Muscle of leg (tissue), 3 donors: ENCODE measurements at regions not wholly inside any gene's neighbourhood (a gene's known extent, or its start where the extent isn't known, plus 50 kb on each side); places are given as distances from the start of the nearest gene placed in this dataset.

Source experiments
- DNase-seq: peaks from one replicate; pipeline ENCODE4 v3.0.0; 2013
- H3K27ac ChIP-seq: one replicate; pipeline ENCODE4 v1.5.1; 2013; ENCODE audit warnings: mild to moderate bottlenecking, low read length, control low read depth
- H3K27me3 ChIP-seq: one replicate; pipeline ENCODE4 v1.6.1; 2013; ENCODE audit warnings: low read length; ENCODE audit not compliant: control insufficient read depth, insufficient read depth
- H3K36me3 ChIP-seq: one replicate; pipeline ENCODE4 v1.6.1; 2013; ENCODE audit warnings: low read length; ENCODE audit not compliant: control insufficient read depth, insufficient read depth
- H3K4me1 ChIP-seq: one replicate; pipeline ENCODE4 v1.6.1; 2013; ENCODE audit warnings: low read length; ENCODE audit not compliant: control insufficient read depth, insufficient read depth
- H3K4me3 ChIP-seq: one replicate; pipeline ENCODE4 v1.5.1; 2013; ENCODE audit warnings: low read length, control low read depth
- H3K9me3 ChIP-seq: replicated peaks from 2 replicates; pipeline ENCODE4 v1.6.1; 2013; ENCODE audit warnings: low read depth, low read length; ENCODE audit not compliant: control insufficient read depth
- WGBS: methylation state at CpG from one replicate; pipeline ENCODE4 v1.1.5; 2013; ENCODE audit warnings: missing lambda C conversion rate; ENCODE audit not compliant: insufficient coverage; 5-methylcytosine and 5-hydroxymethylcytosine counted together

- no peak overlapping the region for H3K27ac ChIP-seq
- peaks cover 3% of the 10 kb centered on the region for H3K27me3 ChIP-seq
- H3K4me3 ChIP-seq: no peak overlapping the region
- no peaks in the 10 kb centered on the region for H3K9me3 ChIP-seq
- DNase-seq: no peak
- no peaks in the 10 kb centered on the region for H3K4me1 ChIP-seq
- 79% methylated on average over 10 of the region's 11 CpGs for WGBS
- H3K36me3 ChIP-seq: no peaks in the 10 kb centered on the region
Measured at GRCh38 chr20:56890011-56890410, 260.9 kb downstream of the TFAP2C start.

GRCh38 chr20:56893226-56893917 lies 264.3 kb downstream of the TFAP2C start:
- no peak for DNase-seq
- H3K27me3 ChIP-seq: peaks cover 7% of the 10 kb centered on the region
- no peaks in the 10 kb centered on the region for H3K9me3 ChIP-seq
- H3K27ac ChIP-seq: no peak overlapping the region
- no peak overlapping the region for H3K4me3 ChIP-seq
- 34% methylated on average over 8 of the region's 8 CpGs for WGBS
- H3K4me1 ChIP-seq: no peaks in the 10 kb centered on the region
- H3K36me3 ChIP-seq: no peaks in the 10 kb centered on the region

DNA sequence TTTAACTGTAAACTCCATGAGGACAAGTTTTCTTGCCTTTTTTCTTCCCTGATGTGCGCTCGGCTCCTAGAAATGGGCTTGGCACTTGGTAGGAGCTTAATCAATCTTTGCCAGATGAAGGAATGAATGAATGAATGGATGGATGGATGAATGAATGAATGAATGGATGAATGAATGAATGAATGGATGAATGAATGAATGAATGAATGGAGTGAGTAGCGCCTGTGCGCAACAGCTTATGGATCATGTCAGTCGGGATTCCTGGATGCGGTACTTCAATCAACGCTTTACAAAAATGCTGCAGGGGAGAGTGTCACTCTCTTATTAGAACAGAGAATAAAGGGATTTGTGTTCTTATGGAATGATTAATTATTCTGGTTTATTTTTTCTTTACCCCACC lies 267.3 kb downstream of the TFAP2C start:
- Histone ChIP-seq H3K36me3 (no peaks in the 10 kb centered on the region), H3K4me1 (no peaks in the 10 kb centered on the region), H3K4me3 (no peak overlapping the region), H3K9me3 (peaks cover 2% of the 10 kb centered on the region), H3K27me3 (peaks cover 7% of the 10 kb centered on the region), H3K27ac (no peak overlapping the region)
- whole genome bisulfite sequencing: 61% methylated on average over 2 of the region's 7 CpGs
- no peak for DNase-seq

- Histone ChIP-seq H3K9me3 (peaks cover 3% of the 10 kb centered on the region), H3K27ac (no peak overlapping the region), H3K27me3 (peaks cover 7% of the 10 kb centered on the region), H3K4me1 (no peaks in the 10 kb centered on the region), H3K36me3 (no peaks in the 10 kb centered on the region), H3K4me3 (no peak overlapping the region)
- 33% methylated on average over 6 of the region's 7 CpGs for WGBS
- no peak for DNase-seq
Measured at GRCh38 chr20:56897318-56897957, 268.3 kb downstream of the TFAP2C start.

DNA sequence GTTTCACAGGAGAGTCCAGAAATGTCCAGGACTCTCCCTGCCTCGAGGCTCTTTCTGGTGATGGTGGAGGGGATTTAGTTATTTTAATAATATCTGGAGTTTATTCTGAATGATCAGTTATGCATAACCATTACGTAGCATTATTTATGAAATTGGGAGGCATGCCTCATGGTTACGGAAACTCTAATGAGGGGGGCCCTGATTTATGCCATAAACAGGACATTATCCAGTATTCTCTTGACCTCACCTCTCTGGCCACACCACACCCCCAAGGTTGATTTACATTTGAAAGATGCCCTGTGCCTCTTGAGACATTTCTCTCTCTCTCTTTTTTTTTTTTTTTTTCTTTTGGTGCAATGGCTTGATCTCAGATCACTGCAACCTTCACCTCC lies 268.8 kb downstream of the TFAP2C start:
- Histone ChIP-seq H3K9me3 (peaks cover 3% of the 10 kb centered on the region), H3K4me1 (no peaks in the 10 kb centered on the region), H3K27ac (no peak overlapping the region), H3K27me3 (peaks cover 7% of the 10 kb centered on the region), H3K4me3 (no peak overlapping the region), H3K36me3 (no peaks in the 10 kb centered on the region)
- WGBS: no CpG with 5 or more reads among the region's 3 CpGs
- DNase-seq: no peak

GRCh38 chr20:56899506-56899905 lies 270.4 kb downstream of the TFAP2C start:
- Histone ChIP-seq H3K36me3 (no peaks in the 10 kb centered on the region), H3K27ac (no peak overlapping the region), H3K9me3 (peaks cover 3% of the 10 kb centered on the region), H3K4me3 (no peak overlapping the region), H3K4me1 (no peaks in the 10 kb centered on the region), H3K27me3 (peaks cover 4% of the 10 kb centered on the region)
- WGBS: no CpG with 5 or more reads among the region's 5 CpGs
- DNase-seq: no peak

- Histone ChIP-seq H3K4me1 (no peaks in the 10 kb centered on the region), H3K4me3 (no peak overlapping the region), H3K27me3 (peaks cover 4% of the 10 kb centered on the region), H3K9me3 (peaks cover 3% of the 10 kb centered on the region), H3K36me3 (no peaks in the 10 kb centered on the region), H3K27ac (no peak overlapping the region)
- WGBS: 90% methylated on average over 2 of the region's 9 CpGs
- no peak for DNase-seq
Measured at GRCh38 chr20:56900252-56900651, 271.1 kb downstream of the TFAP2C start.

DNA sequence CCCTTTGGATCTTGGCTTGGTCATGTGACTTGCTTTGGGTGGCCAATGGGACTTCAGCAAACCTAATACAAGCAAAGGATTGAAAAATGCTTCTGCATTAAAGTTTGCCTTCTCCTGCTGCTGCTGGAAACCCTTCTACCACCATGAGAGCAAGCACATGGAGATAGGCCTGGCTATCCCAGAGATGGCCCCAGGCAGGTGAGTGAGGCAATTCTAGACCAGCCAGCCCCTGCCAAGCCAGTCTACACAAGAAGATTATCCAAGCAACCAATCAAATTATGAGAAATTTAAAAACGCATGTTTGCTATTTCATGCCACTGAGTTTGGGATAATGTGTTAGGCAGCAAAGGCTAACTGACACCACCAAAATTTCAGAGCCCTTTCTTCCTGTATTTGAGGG lies 274.3 kb downstream of the TFAP2C start:
- Histone ChIP-seq H3K9me3 (peaks cover 3% of the 10 kb centered on the region), H3K27ac (no peak overlapping the region), H3K4me1 (no peaks in the 10 kb centered on the region), H3K36me3 (no peaks in the 10 kb centered on the region), H3K27me3 (no peaks in the 10 kb centered on the region), H3K4me3 (no peak overlapping the region)
- WGBS: no CpG with 5 or more reads among the region's 1 CpG
- DNase-seq: no peak

- Histone ChIP-seq H3K27me3 (no peaks in the 10 kb centered on the region), H3K4me3 (no peak overlapping the region), H3K27ac (no peak overlapping the region), H3K36me3 (no peaks in the 10 kb centered on the region), H3K9me3 (peaks cover 3% of the 10 kb centered on the region), H3K4me1 (no peaks in the 10 kb centered on the region)
- 54% methylated on average over 4 of the region's 4 CpGs for WGBS
- no peak for DNase-seq
Measured at GRCh38 chr20:56903858-56904257, 274.8 kb downstream of the TFAP2C start.

GRCh38 chr20:56909918-56910714 lies 281.0 kb downstream of the TFAP2C start:
- DNase-seq: no peak
- H3K27ac ChIP-seq: no peak overlapping the region
- H3K4me1 ChIP-seq: no peaks in the 10 kb centered on the region
- WGBS: 40% methylated on average over 4 of the region's 16 CpGs
- H3K27me3 ChIP-seq: peaks cover 4% of the 10 kb centered on the region
- no peak overlapping the region for H3K4me3 ChIP-seq
- H3K36me3 ChIP-seq: no peaks in the 10 kb centered on the region
- H3K9me3 ChIP-seq: no peaks in the 10 kb centered on the region
